ENCODE measurements at regions not wholly inside any gene's neighbourhood (a gene's known extent, or its start where the extent isn't known, plus 50 kb on each side); places are given as distances from the start of the nearest gene placed in this dataset.

DNA sequence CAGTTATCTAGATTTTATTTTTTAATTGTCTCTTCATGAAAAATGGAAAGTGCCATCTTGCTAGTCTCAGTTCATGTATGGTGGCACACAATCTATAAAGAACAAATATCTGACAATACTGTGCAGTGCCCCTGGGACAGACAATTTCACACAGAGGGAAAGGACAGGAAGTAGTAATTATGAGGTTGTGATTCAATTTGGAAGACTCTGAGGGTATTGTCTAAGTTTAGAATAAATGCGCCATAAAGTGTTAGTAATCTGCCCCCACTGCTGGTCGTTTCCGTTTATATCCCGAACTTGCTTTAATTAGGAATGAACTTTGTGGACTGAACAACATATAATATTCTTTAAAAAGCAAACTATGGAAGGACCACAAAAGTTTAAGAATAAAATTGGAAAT lies 196.4 kb upstream of the SLC24A5 start:
- TF ChIP-seq, protein P1, sequence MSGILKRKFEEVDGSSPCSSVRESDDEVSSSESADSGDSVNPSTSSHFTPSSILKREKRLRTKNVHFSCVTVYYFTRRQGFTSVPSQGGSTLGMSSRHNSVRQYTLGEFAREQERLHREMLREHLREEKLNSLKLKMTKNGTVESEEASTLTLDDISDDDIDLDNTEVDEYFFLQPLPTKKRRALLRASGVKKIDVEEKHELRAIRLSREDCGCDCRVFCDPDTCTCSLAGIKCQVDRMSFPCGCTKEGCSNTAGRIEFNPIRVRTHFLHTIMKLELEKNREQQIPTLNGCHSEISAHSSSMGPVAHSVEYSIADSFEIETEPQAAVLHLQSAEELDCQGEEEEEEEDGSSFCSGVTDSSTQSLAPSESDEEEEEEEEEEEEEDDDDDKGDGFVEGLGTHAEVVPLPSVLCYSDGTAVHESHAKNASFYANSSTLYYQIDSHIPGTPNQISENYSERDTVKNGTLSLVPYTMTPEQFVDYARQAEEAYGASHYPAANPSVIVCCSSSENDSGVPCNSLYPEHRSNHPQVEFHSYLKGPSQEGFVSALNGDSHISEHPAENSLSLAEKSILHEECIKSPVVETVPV (CRISPR knock-in tag; IDR thresholded peaks at IDR 0.05), result no peak
- TF ChIP-seq, protein P2, sequence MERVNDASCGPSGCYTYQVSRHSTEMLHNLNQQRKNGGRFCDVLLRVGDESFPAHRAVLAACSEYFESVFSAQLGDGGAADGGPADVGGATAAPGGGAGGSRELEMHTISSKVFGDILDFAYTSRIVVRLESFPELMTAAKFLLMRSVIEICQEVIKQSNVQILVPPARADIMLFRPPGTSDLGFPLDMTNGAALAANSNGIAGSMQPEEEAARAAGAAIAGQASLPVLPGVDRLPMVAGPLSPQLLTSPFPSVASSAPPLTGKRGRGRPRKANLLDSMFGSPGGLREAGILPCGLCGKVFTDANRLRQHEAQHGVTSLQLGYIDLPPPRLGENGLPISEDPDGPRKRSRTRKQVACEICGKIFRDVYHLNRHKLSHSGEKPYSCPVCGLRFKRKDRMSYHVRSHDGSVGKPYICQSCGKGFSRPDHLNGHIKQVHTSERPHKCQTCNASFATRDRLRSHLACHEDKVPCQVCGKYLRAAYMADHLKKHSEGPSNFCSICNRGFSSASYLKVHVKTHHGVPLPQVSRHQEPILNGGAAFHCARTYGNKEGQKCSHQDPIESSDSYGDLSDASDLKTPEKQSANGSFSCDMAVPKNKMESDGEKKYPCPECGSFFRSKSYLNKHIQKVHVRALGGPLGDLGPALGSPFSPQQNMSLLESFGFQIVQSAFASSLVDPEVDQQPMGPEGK (CRISPR knock-in tag; IDR thresholded peaks at IDR 0.05; ENCODE audit: borderline replicate concordance), result no peak
- TF ChIP-seq GLIS3 (CRISPR knock-in tag; IDR thresholded peaks at IDR 0.05), result no peak
- no peak for TF ChIP-seq ESRRG (CRISPR knock-in tag; IDR thresholded peaks at IDR 0.05)
- TF ChIP-seq TOX (CRISPR knock-in tag; IDR thresholded peaks at IDR 0.05; ENCODE audit: borderline replicate concordance), result no peak
- TF ChIP-seq ZNF70 (CRISPR knock-in tag; IDR thresholded peaks at IDR 0.05), result no peak
- TF ChIP-seq ZFP3 (CRISPR knock-in tag; IDR thresholded peaks at IDR 0.05), result no peak
- TF ChIP-seq, protein P3, sequence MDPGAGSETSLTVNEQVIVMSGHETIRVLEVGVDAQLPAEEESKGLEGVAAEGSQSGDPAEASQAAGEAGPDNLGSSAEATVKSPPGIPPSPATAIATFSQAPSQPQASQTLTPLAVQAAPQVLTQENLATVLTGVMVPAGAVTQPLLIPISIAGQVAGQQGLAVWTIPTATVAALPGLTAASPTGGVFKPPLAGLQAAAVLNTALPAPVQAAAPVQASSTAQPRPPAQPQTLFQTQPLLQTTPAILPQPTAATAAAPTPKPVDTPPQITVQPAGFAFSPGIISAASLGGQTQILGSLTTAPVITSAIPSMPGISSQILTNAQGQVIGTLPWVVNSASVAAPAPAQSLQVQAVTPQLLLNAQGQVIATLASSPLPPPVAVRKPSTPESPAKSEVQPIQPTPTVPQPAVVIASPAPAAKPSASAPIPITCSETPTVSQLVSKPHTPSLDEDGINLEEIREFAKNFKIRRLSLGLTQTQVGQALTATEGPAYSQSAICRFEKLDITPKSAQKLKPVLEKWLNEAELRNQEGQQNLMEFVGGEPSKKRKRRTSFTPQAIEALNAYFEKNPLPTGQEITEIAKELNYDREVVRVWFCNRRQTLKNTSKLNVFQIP (CRISPR knock-in tag; IDR thresholded peaks at IDR 0.05; ENCODE audit: borderline replicate concordance, low read depth), result no peak
- no peak for TF ChIP-seq ZFP30 (CRISPR knock-in tag; IDR thresholded peaks at IDR 0.05)
- no peak for TF ChIP-seq PPARA (CRISPR knock-in tag; IDR thresholded peaks at IDR 0.05; ENCODE audit: borderline replicate concordance)
- TF ChIP-seq ARNTL (CRISPR knock-in tag; IDR thresholded peaks at IDR 0.05; ENCODE audit: borderline replicate concordance, low read depth), result no peak

Measured in SK-N-SH treated with all-trans-retinoic acid at 6 μM for 48 hours (cell line).